ENCODE measurements at regions not wholly inside any gene's neighbourhood (a gene's known extent, or its start where the extent isn't known, plus 50 kb on each side); places are given as distances from the start of the nearest gene placed in this dataset.

DNA sequence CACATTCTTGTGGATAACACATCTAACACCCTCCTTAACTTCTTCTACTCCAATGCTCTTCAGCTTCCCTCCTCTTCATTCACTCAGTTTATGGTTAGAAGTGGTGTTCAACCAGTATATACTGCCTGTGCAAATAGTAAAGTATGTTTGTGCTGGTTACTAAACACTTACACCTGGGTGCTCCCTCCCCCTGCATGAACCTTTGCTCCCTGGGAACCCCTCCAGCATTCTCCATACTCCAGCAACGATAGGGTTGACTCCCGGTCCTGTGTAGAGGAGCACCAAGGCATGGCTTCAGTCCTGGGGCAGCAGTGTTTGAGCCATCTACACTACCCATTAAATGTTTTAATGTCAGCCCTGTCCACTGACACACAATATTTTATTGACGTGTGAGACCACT, 407.5 kb upstream of the DPH6 start:
- intact Hi-C loops (cut with DNase I; ENCODE audit: low total_unique reads) (no loop called here), in situ Hi-C loops (cut with MboI; ENCODE audit: low sequenced_read_pairs in 4 of 4) (no loop called here)
- Histone ChIP-seq H3K27ac (no peak overlapping the region), H3K4me3 (no peak overlapping the region), H3K9me3 (no peaks in the 10 kb centered on the region), H3K36me3 (no peaks in the 10 kb centered on the region), H3K4me1 (no peaks in the 10 kb centered on the region), H3K27me3 (no peaks in the 10 kb centered on the region)
- no peak for DNase-seq
- no peak for ATAC-seq
- TF ChIP-seq POLR2A (IDR thresholded peaks at IDR 0.05) = no peak
- TF ChIP-seq CTCF (IDR thresholded peaks at IDR 0.05 in 4 of 5, conservative IDR thresholded peaks at IDR 0.05 in 1 of 5) = no peak

DNA sequence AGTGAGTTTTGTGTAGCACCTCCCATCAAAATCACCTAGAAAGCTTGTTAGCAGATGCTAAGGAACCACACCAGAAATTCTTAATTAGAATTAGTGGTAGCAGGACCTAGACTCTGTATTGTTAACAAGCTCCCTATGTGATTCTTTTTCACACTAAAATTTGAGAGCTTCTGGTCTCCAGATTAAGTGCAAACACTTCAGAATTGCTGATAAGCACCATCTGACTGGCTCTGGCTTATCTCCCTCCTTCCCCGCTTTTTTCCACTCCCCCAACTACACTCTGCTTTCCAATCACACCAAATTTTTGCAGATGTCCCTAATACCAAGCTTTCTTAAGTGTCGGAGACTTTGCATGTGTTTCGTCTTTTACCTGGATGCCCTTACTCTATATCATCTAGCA, 410.1 kb upstream of the DPH6 start:
- intact Hi-C loops (cut with DNase I; ENCODE audit: low total_unique reads) (no loop called here), in situ Hi-C loops (cut with MboI; ENCODE audit: low sequenced_read_pairs in 4 of 4) (no loop called here)
- Histone ChIP-seq H3K4me3 (no peak overlapping the region), H3K27me3 (no peaks in the 10 kb centered on the region), H3K4me1 (no peaks in the 10 kb centered on the region), H3K36me3 (no peaks in the 10 kb centered on the region), H3K27ac (no peak overlapping the region), H3K9me3 (no peaks in the 10 kb centered on the region)
- DNase-seq (no peak), ATAC-seq (no peak)
- no peak for TF ChIP-seq CTCF (IDR thresholded peaks at IDR 0.05 in 4 of 5, conservative IDR thresholded peaks at IDR 0.05 in 1 of 5)
- TF ChIP-seq POLR2A (IDR thresholded peaks at IDR 0.05) = no peak

GRCh38 chr15:35958021-35958420, 412.1 kb upstream of the DPH6 start:
- intact Hi-C loops (cut with DNase I; ENCODE audit: low total_unique reads) = no loop called here
- DNase-seq = no peak

DNA sequence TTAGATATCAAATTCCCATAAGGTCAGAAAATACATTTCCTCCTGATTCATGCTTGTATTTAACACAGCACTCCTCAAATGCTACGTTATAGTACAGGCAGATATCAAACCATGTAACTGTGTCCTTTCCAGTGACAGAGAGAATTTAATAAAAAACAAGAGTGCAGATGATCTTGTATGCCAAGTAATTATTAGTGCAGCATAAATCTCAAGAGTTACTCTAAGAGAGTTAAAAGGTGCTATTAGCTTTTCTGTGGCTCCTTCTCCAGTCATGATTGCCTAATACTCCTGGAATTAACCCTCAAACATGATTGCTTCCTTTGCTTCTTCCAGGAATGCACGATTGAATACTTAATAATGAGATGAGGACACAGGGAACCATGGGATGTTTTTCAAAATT, 413.0 kb upstream of the DPH6 start:
- intact Hi-C loops (cut with DNase I; ENCODE audit: low total_unique reads) (no loop called here), in situ Hi-C loops (cut with MboI; ENCODE audit: low sequenced_read_pairs in 4 of 4) (no loop called here)
- DNase-seq = no peak
- no peak overlapping the region for H3K4me3 ChIP-seq
- TF ChIP-seq POLR2A (IDR thresholded peaks at IDR 0.05) (no peak), CTCF (IDR thresholded peaks at IDR 0.05 in 4 of 5, conservative IDR thresholded peaks at IDR 0.05 in 1 of 5) (no peak)
- ATAC-seq = no peak
- H3K4me1 ChIP-seq = no peaks in the 10 kb centered on the region
- no peaks in the 10 kb centered on the region for H3K27me3 ChIP-seq
- no peaks in the 10 kb centered on the region for H3K36me3 ChIP-seq
- H3K9me3 ChIP-seq = no peaks in the 10 kb centered on the region
- H3K27ac ChIP-seq = no peak overlapping the region

More at GRCh38 chr15:35958021-35958420, 412.1 kb upstream of the DPH6 start:
- Histone ChIP-seq H3K27ac (no peak overlapping the region), H3K36me3 (no peaks in the 10 kb centered on the region), H3K4me1 (no peaks in the 10 kb centered on the region), H3K4me3 (no peak overlapping the region), H3K27me3 (no peaks in the 10 kb centered on the region), H3K9me3 (no peaks in the 10 kb centered on the region)
- ATAC-seq = no peak
- in situ Hi-C loops (cut with MboI; ENCODE audit: low sequenced_read_pairs in 4 of 4) = no loop called here
- TF ChIP-seq CTCF (IDR thresholded peaks at IDR 0.05 in 4 of 5, conservative IDR thresholded peaks at IDR 0.05 in 1 of 5) = no peak
- no peak for TF ChIP-seq POLR2A (IDR thresholded peaks at IDR 0.05)

DNA sequence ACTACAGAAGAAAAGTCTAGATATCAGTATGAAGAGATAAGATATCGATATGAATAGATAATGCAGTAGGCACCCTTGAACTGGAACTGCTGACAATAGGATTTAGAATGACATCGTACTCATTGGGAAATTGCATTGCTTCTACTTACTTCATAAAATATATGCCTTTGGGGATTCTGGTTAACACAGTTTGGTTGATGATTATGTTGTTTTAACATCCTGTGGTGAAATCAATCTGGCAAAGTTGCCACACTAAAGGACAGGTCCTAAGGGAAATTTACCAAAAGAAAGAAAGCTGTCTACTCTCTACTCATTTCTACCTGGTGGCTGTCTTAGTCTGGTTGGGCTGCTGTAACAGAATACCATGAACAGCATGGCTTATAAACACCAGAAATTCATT, 417.4 kb upstream of the DPH6 start:
- DNase-seq (no peak), ATAC-seq (no peak)
- Histone ChIP-seq H3K4me3 (no peak overlapping the region), H3K9me3 (no peaks in the 10 kb centered on the region), H3K27me3 (no peaks in the 10 kb centered on the region), H3K36me3 (no peaks in the 10 kb centered on the region), H3K27ac (no peak overlapping the region), H3K4me1 (no peaks in the 10 kb centered on the region)
- TF ChIP-seq CTCF (IDR thresholded peaks at IDR 0.05 in 4 of 5, conservative IDR thresholded peaks at IDR 0.05 in 1 of 5) (no peak), POLR2A (IDR thresholded peaks at IDR 0.05) (no peak)
- intact Hi-C loops (cut with DNase I; ENCODE audit: low total_unique reads) (no loop called here), in situ Hi-C loops (cut with MboI; ENCODE audit: low sequenced_read_pairs in 4 of 4) (no loop called here)
